SH-SY5Y (cell line): ENCODE measurements at regions not wholly inside any gene's neighbourhood (a gene's known extent, or its start where the extent isn't known, plus 50 kb on each side); places are given as distances from the start of the nearest gene placed in this dataset.

Source experiments
- GATA2 ChIP-seq: IDR thresholded peaks from 2 replicates; pipeline ENCODE4 v1.6.1; 2011; ENCODE audit warnings: mild to moderate bottlenecking, low read depth, low read length
- GATA3 ChIP-seq: IDR thresholded peaks from 2 replicates; pipeline ENCODE4 v1.6.1; 2011; ENCODE audit warnings: low read depth, mild to moderate bottlenecking, low read length, moderate library complexity

- no peak for TF ChIP-seq GATA3
These were observed 55.3 kb upstream of the SLCO6A1 start for GRCh38 chr5:102554082-102554481.

GRCh38 chr5:102554728-102555127, 55.9 kb upstream of the SLCO6A1 start:
- no peak for TF ChIP-seq GATA2
- TF ChIP-seq GATA3: no peak

GRCh38 chr5:102561894-102562760, 63.3 kb upstream of the SLCO6A1 start:
- TF ChIP-seq GATA2: no peak
- no peak for TF ChIP-seq GATA3

GRCh38 chr5:102570747-102571146, 71.9 kb upstream of the SLCO6A1 start:
- TF ChIP-seq GATA3 (no peak), GATA2 (no peak)

GRCh38 chr5:102578362-102578761, 79.6 kb upstream of the SLCO6A1 start:
- TF ChIP-seq GATA2 (no peak), GATA3 (no peak)

- no peak for TF ChIP-seq GATA2
- TF ChIP-seq GATA3: no peak
These were observed 80.6 kb upstream of the SLCO6A1 start for GRCh38 chr5:102579379-102579778.

GRCh38 chr5:102581011-102581410, 82.2 kb upstream of the SLCO6A1 start:
- no peak for TF ChIP-seq GATA2
- TF ChIP-seq GATA3: no peak

- TF ChIP-seq GATA2 (no peak), GATA3 (no peak)
These were observed 83.9 kb upstream of the SLCO6A1 start for GRCh38 chr5:102582696-102583095.

GRCh38 chr5:102583276-102584124, 84.7 kb upstream of the SLCO6A1 start:
- no peak for TF ChIP-seq GATA2
- no peak for TF ChIP-seq GATA3

GRCh38 chr5:102589661-102590060, 90.9 kb upstream of the SLCO6A1 start:
- no peak for TF ChIP-seq GATA3
- TF ChIP-seq GATA2: no peak

GRCh38 chr5:102590467-102590866, 91.7 kb upstream of the SLCO6A1 start:
- TF ChIP-seq GATA3 (no peak), GATA2 (no peak)

- TF ChIP-seq GATA3 (no peak), GATA2 (no peak)
These were observed 92.8 kb upstream of the SLCO6A1 start for GRCh38 chr5:102591650-102592049.

GRCh38 chr5:102594192-102594591, 95.4 kb upstream of the SLCO6A1 start:
- no peak for TF ChIP-seq GATA2
- TF ChIP-seq GATA3: no peak

- TF ChIP-seq GATA3: no peak
- TF ChIP-seq GATA2: no peak
These were observed 96.5 kb upstream of the SLCO6A1 start for GRCh38 chr5:102595332-102595731.

GRCh38 chr5:102596113-102596512, 97.3 kb upstream of the SLCO6A1 start:
- no peak for TF ChIP-seq GATA2
- no peak for TF ChIP-seq GATA3

- TF ChIP-seq GATA3: no peak
These were observed 98.2 kb upstream of the SLCO6A1 start for GRCh38 chr5:102596951-102597350.
